ENCODE measurements at regions not wholly inside any gene's neighbourhood (a gene's known extent, or its start where the extent isn't known, plus 50 kb on each side); places are given as distances from the start of the nearest gene placed in this dataset.

DNA sequence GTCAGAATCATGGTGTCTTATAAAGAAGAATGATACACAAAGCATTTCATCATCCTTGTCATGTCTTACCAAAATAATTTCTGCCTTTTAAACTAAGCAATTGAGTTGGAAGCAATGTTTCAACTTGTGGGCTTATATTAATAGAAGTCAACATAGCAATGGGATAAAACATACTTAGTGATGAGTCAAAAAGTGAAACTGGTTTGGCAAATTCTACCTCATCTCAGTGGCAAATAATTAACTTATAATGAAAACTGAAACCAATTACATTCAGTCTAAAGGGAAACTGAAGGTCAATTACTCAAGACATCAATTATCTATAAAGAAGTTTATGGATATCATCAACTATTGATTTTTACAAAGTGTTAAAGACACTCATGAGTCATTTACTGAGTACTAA, 463.8 kb downstream of the BMP2 start:
- no peaks in the 10 kb centered on the region for H3K36me3 Mint-ChIP-seq
- H3K27ac Mint-ChIP-seq = no peak overlapping the region
- Histone ChIP-seq H3K27me3 (replicated peaks in 1 of 2; ENCODE audit: control insufficient read depth in 2 of 2, extremely low read depth in 1 of 2, insufficient read depth in 2 of 2, low read length in 1 of 2) (no peaks in the 10 kb centered on the region), H3K27ac (ENCODE audit: low read length) (no peak overlapping the region), H3K9me3 (peaks cover 3% of the 10 kb centered on the region), H3K4me1 (ENCODE audit: control insufficient read depth in 1 of 2, extremely low read depth in 1 of 2, insufficient read depth in 2 of 2, low read length in 2 of 2) (no peaks in the 10 kb centered on the region), H3K36me3 (ENCODE audit: control insufficient read depth in 2 of 2, extremely low read depth in 1 of 2, insufficient read depth in 1 of 2, low read length in 1 of 2) (no peaks in the 10 kb centered on the region), H3K4me3 (ENCODE audit: control insufficient read depth in 1 of 2, extremely low read depth in 1 of 2, low read length in 1 of 2) (no peak overlapping the region)
- no peak for ATAC-seq (replicated peaks in 1 of 4)
- no peak for DNase-seq
- no peaks in the 10 kb centered on the region for H3K4me1 Mint-ChIP-seq
- peaks cover 8 to 23% (median 12%) of the 10 kb centered on the region in 3 donors for H3K9me3 Mint-ChIP-seq
- no peaks in the 10 kb centered on the region for H3K27me3 Mint-ChIP-seq
- ChIA-PET CTCF (no interaction called here), POLR2A (no interaction called here)
- H3K4me3 Mint-ChIP-seq = no peak overlapping the region

DNA sequence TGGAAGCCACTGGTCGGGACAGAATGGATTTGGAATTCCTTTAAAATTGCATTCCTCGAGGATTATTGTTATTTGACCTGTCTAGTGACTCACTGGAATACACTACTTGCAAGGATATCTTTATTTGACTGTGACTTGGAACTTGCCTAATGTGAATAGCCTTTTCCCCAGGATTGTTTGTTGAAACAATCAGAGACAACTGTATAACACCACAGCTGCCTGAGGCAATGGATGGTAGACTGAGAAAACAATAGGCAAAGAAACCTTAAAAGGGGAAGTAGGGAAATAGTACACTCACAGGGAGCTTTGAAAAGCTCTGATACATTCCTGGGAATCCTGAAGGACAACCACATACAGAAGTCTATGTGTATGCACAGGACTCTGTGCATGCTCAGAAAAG, 465.3 kb downstream of the BMP2 start:
- Histone ChIP-seq H3K9me3 (peaks cover 3% of the 10 kb centered on the region), H3K27me3 (replicated peaks in 1 of 2; ENCODE audit: control insufficient read depth in 2 of 2, extremely low read depth in 1 of 2, insufficient read depth in 2 of 2, low read length in 1 of 2) (no peaks in the 10 kb centered on the region), H3K27ac (ENCODE audit: low read length) (no peak overlapping the region), H3K4me3 (ENCODE audit: control insufficient read depth in 1 of 2, extremely low read depth in 1 of 2, low read length in 1 of 2) (no peak overlapping the region), H3K4me1 (ENCODE audit: control insufficient read depth in 1 of 2, extremely low read depth in 1 of 2, insufficient read depth in 2 of 2, low read length in 2 of 2) (no peaks in the 10 kb centered on the region), H3K36me3 (ENCODE audit: control insufficient read depth in 2 of 2, extremely low read depth in 1 of 2, insufficient read depth in 1 of 2, low read length in 1 of 2) (no peaks in the 10 kb centered on the region)
- no peaks in the 10 kb centered on the region for H3K4me1 Mint-ChIP-seq
- no peak for ATAC-seq (replicated peaks in 1 of 4)
- no peak overlapping the region for H3K27ac Mint-ChIP-seq
- WGBS (ENCODE audit: insufficient coverage) = 17% methylated on average over 1 of the region's 2 CpGs
- ChIA-PET CTCF (no interaction called here), POLR2A (no interaction called here)
- peaks cover 7 to 15% (median 8%) of the 10 kb centered on the region in 3 donors for H3K9me3 Mint-ChIP-seq
- H3K27me3 Mint-ChIP-seq = no peaks in the 10 kb centered on the region
- DNase-seq = no peak
- no peak overlapping the region for H3K4me3 Mint-ChIP-seq
- no peaks in the 10 kb centered on the region for H3K36me3 Mint-ChIP-seq

DNA sequence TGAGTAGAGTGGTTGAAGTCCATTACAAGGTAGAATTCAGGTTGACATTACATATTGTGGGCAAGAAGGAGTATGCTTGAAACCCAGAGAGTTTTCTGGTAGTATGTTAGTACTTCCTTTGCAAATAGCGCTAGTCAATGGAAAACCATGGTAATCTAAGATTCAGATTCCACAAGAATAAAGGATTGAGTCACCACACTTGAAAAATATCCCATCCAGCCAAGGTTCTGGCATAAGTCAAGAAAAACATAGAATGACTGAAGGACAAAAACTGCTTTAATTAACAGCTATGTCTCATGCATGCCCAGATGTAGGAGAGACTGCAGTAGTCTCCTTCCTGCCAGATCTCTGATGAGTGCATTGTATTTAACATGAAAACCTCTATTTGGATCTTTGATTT, 469.8 kb downstream of the BMP2 start:
- ChIA-PET POLR2A (no interaction called here), CTCF (no interaction called here)
- Mint-ChIP-seq H3K36me3 (no peaks in the 10 kb centered on the region), H3K27me3 (no peaks in the 10 kb centered on the region), H3K27ac (no peak overlapping the region), H3K4me3 (no peak overlapping the region), H3K9me3 (peaks cover 15 to 22% (median 16%) of the 10 kb centered on the region in 3 donors), H3K4me1 (no peaks in the 10 kb centered on the region)
- H3K9me3 ChIP-seq = peaks cover 3% of the 10 kb centered on the region
- H3K4me3 ChIP-seq (ENCODE audit: control insufficient read depth in 1 of 2, extremely low read depth in 1 of 2, low read length in 1 of 2) = no peak overlapping the region
- WGBS (ENCODE audit: insufficient coverage) = no CpG with 5 or more reads among the region's 1 CpG
- no peak overlapping the region for H3K27ac ChIP-seq (ENCODE audit: low read length)
- H3K4me1 ChIP-seq (ENCODE audit: control insufficient read depth in 1 of 2, extremely low read depth in 1 of 2, insufficient read depth in 2 of 2, low read length in 2 of 2) = no peaks in the 10 kb centered on the region
- H3K27me3 ChIP-seq (replicated peaks in 1 of 2; ENCODE audit: control insufficient read depth in 2 of 2, extremely low read depth in 1 of 2, insufficient read depth in 2 of 2, low read length in 1 of 2) = no peaks in the 10 kb centered on the region
- no peak for DNase-seq
- H3K36me3 ChIP-seq (ENCODE audit: control insufficient read depth in 2 of 2, extremely low read depth in 1 of 2, insufficient read depth in 1 of 2, low read length in 1 of 2) = no peaks in the 10 kb centered on the region
- no peak for ATAC-seq (replicated peaks in 1 of 4)

DNA sequence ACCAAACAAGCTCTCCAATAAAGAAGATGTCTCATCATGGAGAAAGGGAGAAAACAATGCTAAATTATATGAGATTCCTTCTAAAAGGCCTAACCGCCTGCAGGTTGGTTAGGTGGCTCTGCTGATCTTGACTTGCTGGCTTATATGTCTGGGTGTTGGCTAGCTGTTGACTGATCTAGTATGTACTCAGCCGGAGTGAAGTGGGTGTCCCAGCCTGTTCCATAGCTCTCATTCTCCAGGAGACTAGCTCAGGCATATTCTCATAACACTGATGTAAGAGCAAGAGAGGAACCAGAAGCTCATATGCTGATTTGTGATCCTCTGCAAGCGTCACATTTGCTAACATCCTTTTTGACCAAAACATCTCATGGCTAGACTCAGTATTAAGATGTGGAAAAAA, 473.0 kb downstream of the BMP2 start:
- Mint-ChIP-seq H3K27ac (no peak overlapping the region), H3K4me3 (no peak overlapping the region)
- no peaks in the 10 kb centered on the region for H3K27me3 ChIP-seq (replicated peaks in 1 of 2; ENCODE audit: control insufficient read depth in 2 of 2, extremely low read depth in 1 of 2, insufficient read depth in 2 of 2, low read length in 1 of 2)

DNA sequence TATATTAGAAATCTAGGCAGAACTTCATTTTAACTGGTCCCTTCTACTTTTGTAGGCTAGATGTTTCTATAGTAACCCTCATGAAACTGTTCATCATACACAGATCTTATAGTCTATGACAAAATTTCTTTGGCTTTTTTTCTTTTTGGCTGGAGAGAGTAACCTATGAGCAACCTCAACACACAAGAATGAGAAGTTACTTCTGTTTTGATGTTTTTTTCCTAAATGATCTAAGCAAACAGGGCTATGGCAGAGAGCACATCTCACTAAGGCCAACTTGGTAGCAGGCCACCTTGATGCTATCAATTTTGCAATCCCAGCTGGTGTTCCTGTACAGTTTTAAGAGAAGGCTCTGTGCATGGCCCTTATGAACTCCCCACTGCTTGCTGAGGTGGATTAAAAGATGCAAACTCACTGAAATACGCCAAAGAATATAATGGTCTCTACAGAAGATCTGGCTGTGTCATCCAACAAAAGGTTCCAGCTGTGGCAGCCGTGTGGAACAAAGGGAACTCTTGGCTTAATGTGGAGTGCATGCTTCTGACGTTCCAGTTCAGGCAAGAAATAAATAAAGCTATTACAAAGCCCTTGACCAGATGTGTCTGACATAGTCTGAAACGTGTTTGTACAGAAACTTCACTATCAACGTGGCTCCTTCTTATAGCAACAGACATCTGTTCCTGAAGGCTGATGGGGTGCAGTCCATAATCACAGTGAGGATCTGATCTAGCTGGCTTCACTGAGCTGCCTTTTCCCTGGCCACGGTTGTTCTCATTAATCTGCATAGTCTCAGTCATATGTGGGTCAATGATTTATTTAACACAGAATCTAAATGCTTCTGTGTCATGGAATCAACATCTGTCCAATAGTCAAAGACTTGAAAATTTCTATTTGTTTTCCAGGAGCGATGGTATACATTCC, 481.1 kb downstream of the BMP2 start:
- no peaks in the 10 kb centered on the region for H3K27me3 Mint-ChIP-seq
- Histone ChIP-seq H3K36me3 (ENCODE audit: control insufficient read depth in 2 of 2, extremely low read depth in 1 of 2, insufficient read depth in 1 of 2, low read length in 1 of 2) (no peaks in the 10 kb centered on the region), H3K4me1 (ENCODE audit: control insufficient read depth in 1 of 2, extremely low read depth in 1 of 2, insufficient read depth in 2 of 2, low read length in 2 of 2) (no peaks in the 10 kb centered on the region), H3K27me3 (replicated peaks in 1 of 2; ENCODE audit: control insufficient read depth in 2 of 2, extremely low read depth in 1 of 2, insufficient read depth in 2 of 2, low read length in 1 of 2) (no peaks in the 10 kb centered on the region), H3K4me3 (ENCODE audit: control insufficient read depth in 1 of 2, extremely low read depth in 1 of 2, low read length in 1 of 2) (no peak overlapping the region), H3K9me3 (no peaks in the 10 kb centered on the region), H3K27ac (ENCODE audit: low read length) (no peak overlapping the region)
- no peak overlapping the region for H3K27ac Mint-ChIP-seq
- 100% methylated on average over 1 of the region's 7 CpGs for WGBS (ENCODE audit: insufficient coverage)
- ATAC-seq (replicated peaks in 1 of 4) (no peak), DNase-seq (no peak)
- ChIA-PET CTCF (no interaction called here), POLR2A (no interaction called here)
- no peaks in the 10 kb centered on the region for H3K4me1 Mint-ChIP-seq
- H3K4me3 Mint-ChIP-seq = no peak overlapping the region
- H3K9me3 Mint-ChIP-seq = peaks cover 0 to 8% (median 7%) of the 10 kb centered on the region in 3 donors
- no peaks in the 10 kb centered on the region for H3K36me3 Mint-ChIP-seq

More for the DNA sequence above, 473.0 kb downstream of the BMP2 start:
- ChIA-PET POLR2A (no interaction called here), CTCF (no interaction called here)
- no CpG with 5 or more reads among the region's 3 CpGs for WGBS (ENCODE audit: insufficient coverage)
- H3K9me3 ChIP-seq = no peaks in the 10 kb centered on the region
- H3K9me3 Mint-ChIP-seq = peaks cover 8 to 9% (median 8%) of the 10 kb centered on the region in 3 donors
- no peaks in the 10 kb centered on the region for H3K36me3 ChIP-seq (ENCODE audit: control insufficient read depth in 2 of 2, extremely low read depth in 1 of 2, insufficient read depth in 1 of 2, low read length in 1 of 2)
- ATAC-seq (replicated peaks in 1 of 4) (no peak), DNase-seq (no peak)
- H3K4me1 Mint-ChIP-seq = no peaks in the 10 kb centered on the region
- no peak overlapping the region for H3K4me3 ChIP-seq (ENCODE audit: control insufficient read depth in 1 of 2, extremely low read depth in 1 of 2, low read length in 1 of 2)
- no peaks in the 10 kb centered on the region for H3K4me1 ChIP-seq (ENCODE audit: control insufficient read depth in 1 of 2, extremely low read depth in 1 of 2, insufficient read depth in 2 of 2, low read length in 2 of 2)
- H3K27me3 Mint-ChIP-seq = no peaks in the 10 kb centered on the region
- H3K36me3 Mint-ChIP-seq = no peaks in the 10 kb centered on the region
- no peak overlapping the region for H3K27ac ChIP-seq (ENCODE audit: low read length)

DNA sequence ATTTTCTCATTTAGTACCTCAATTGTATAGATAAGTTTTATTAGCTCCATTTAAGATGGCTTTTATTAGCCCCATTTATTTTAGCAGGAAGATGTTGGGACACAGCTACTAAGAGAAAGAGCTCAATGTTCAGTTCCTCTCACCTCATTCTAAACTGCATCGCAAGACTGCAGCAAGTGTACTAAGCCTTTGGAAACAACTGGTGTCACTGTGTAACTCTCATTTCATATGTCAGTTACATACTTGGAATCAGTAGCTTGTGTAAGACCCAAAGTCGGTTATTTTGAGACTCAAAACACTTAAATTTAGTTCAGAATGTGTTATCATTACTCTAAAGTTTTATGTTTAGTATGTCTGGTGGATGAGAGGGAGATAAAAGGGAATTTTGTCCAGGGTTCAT, 482.9 kb downstream of the BMP2 start:
- Mint-ChIP-seq H3K4me3 (no peak overlapping the region), H3K36me3 (no peaks in the 10 kb centered on the region), H3K4me1 (no peaks in the 10 kb centered on the region), H3K9me3 (peaks cover 0 to 8% (median 7%) of the 10 kb centered on the region in 3 donors), H3K27me3 (no peaks in the 10 kb centered on the region), H3K27ac (no peak overlapping the region)
- H3K9me3 ChIP-seq = no peaks in the 10 kb centered on the region
- H3K4me1 ChIP-seq (ENCODE audit: control insufficient read depth in 1 of 2, extremely low read depth in 1 of 2, insufficient read depth in 2 of 2, low read length in 2 of 2) = no peaks in the 10 kb centered on the region
- WGBS (ENCODE audit: insufficient coverage) = no CpG with 5 or more reads among the region's 2 CpGs
- H3K27me3 ChIP-seq (replicated peaks in 1 of 2; ENCODE audit: control insufficient read depth in 2 of 2, extremely low read depth in 1 of 2, insufficient read depth in 2 of 2, low read length in 1 of 2) = no peaks in the 10 kb centered on the region
- no peaks in the 10 kb centered on the region for H3K36me3 ChIP-seq (ENCODE audit: control insufficient read depth in 2 of 2, extremely low read depth in 1 of 2, insufficient read depth in 1 of 2, low read length in 1 of 2)
- no peak overlapping the region for H3K27ac ChIP-seq (ENCODE audit: low read length)
- no peak for ATAC-seq (replicated peaks in 1 of 4)
- H3K4me3 ChIP-seq (ENCODE audit: control insufficient read depth in 1 of 2, extremely low read depth in 1 of 2, low read length in 1 of 2) = no peak overlapping the region
- DNase-seq = no peak
- CTCF ChIA-PET = no interaction called here
- POLR2A ChIA-PET = no interaction called here

DNA sequence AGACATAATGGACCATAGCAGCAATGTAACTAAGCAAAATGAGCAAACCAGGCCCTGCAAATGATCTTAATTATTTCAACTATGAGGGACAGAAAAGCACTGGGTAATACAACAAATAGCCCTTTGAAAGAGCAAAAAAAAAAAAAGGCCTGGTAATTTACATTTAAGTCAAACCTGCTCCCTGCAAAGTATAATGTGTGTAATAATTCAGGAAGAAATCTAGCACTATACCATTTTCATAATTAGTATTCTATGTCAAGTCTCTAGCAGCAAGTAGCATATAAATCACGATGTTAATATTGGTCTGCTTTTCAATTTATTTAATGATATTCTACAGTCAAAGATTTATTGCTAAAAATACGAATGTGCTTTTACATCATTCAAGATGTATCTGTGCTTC, 489.6 kb downstream of the BMP2 start:
- Histone ChIP-seq H3K27ac (ENCODE audit: low read length) (no peak overlapping the region), H3K36me3 (ENCODE audit: control insufficient read depth in 2 of 2, extremely low read depth in 1 of 2, insufficient read depth in 1 of 2, low read length in 1 of 2) (no peaks in the 10 kb centered on the region), H3K4me1 (ENCODE audit: control insufficient read depth in 1 of 2, extremely low read depth in 1 of 2, insufficient read depth in 2 of 2, low read length in 2 of 2) (no peaks in the 10 kb centered on the region), H3K9me3 (no peaks in the 10 kb centered on the region), H3K4me3 (ENCODE audit: control insufficient read depth in 1 of 2, extremely low read depth in 1 of 2, low read length in 1 of 2) (no peak overlapping the region), H3K27me3 (replicated peaks in 1 of 2; ENCODE audit: control insufficient read depth in 2 of 2, extremely low read depth in 1 of 2, insufficient read depth in 2 of 2, low read length in 1 of 2) (no peaks in the 10 kb centered on the region)
- Mint-ChIP-seq H3K9me3 (peaks cover under 1 to 11% (median 6%) of the 10 kb centered on the region in 3 donors), H3K27ac (no peak overlapping the region), H3K4me1 (no peaks in the 10 kb centered on the region), H3K4me3 (no peak overlapping the region), H3K36me3 (no peaks in the 10 kb centered on the region), H3K27me3 (no peaks in the 10 kb centered on the region)
- no peak for DNase-seq
- WGBS (ENCODE audit: insufficient coverage) = no CpG with 5 or more reads among the region's 2 CpGs
- no peak for ATAC-seq (replicated peaks in 1 of 4)
- ChIA-PET POLR2A (no interaction called here), CTCF (no interaction called here)

Measured in T-cell (primary cell).